ENCODE measurements at regions not wholly inside any gene's neighbourhood (a gene's known extent, or its start where the extent isn't known, plus 50 kb on each side); places are given as distances from the start of the nearest gene placed in this dataset.
"Not testable (repeated sequence)": the region's sequence is repeated elsewhere in the genome, so short reads cannot be mapped to it uniquely, and the experiment has no call there.

DNA sequence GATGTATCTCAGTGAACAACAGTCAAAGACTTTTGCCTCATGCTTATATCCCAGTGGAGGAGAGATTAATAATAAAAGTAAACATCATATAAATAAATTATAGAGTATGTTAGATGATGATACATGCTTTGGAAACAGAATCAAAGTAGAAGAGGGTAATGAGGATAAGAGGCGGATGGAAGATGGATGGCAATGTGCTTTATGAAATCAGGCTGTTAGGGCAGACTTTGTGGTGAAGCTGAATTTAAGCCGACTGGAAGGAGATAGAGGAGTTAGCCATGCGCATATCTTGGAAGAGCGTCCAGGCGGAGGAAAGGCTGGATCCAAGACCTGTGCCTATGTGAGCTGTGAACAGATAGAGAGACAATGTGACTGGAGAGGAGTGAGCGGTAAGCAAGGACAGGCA, 74.9 kb upstream of the GUCY1A1 start:
- no peak for DNase-seq

DNA sequence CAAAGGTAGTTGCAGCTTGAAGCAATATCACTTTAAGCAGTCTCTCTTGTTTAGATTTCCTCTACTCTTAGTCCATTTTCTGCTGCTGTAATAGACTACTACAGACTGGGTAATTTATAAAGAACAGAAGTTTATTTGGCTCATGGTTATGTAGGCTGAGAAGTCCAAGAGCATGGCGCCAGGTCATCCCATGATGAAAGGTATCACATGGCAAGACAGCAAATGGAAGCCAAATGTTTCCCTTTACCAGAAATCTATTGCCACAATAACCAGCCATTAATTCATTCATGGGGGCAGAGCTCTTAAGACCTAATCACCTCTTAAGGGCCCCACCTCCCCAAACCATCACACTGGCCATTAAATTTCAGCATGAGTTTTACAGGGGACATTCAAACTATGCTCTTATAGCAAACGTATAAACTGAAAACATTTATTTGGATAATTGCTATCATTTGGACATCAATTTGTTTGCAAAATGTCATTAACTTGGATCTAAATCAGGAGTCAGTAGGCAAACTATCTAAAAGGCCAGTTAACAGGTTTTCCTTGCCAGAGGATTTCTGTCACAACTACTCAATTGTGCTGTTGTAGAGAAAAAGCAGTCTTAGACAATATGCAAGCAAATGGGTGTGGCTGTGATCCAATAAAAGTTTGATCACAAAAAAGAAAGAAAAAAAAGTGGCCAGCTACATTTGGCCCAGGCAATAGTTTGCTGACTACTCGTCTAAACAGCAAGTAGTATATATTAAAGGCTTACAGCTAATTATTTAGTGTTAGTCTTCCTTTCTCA, 75.7 kb upstream of the GUCY1A1 start:
- DNase-seq = no peak

DNA sequence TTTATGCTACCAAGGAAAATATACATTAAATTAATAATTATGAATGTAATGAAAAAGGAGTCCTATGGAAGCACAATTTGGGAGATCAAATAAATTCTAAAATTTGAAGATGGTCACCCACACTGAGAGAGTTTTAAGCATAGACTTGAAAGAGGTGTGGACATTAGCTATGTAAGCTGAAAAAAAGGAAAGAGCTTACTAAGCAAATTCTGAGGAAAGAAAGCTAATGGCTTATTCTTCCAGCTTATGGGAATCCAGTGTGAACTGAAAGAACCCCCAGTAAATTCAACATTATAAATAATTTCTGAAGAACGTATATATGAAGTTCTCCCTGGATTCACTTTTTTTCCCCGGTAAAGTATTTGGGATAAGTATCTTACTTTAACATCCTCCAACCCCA, 78.2 kb upstream of the GUCY1A1 start:
- no peak for DNase-seq

DNA sequence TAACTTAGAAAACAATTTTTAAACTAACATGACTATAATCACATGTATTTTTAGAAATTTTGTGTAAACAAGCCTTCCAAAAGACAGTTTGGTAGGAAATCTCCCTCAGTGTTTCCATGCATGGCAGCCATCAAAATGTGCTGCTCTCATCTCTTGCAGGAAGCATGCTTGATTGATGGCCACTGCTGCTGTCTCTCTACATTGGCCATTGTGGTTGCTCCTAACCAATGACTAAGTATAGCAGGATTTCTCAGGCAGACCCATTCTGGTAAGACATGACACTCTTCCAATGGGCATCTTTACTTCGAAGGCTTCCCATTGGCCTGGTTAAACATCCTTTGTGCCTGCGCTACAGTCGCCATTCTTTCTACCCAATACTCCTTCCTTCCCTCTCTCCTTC, 78.9 kb upstream of the GUCY1A1 start:
- DNase-seq = no peak

GRCh38 chr4:155582971-155583437, 83.6 kb upstream of the GUCY1A1 start:
- DNase-seq = no peak

DNA sequence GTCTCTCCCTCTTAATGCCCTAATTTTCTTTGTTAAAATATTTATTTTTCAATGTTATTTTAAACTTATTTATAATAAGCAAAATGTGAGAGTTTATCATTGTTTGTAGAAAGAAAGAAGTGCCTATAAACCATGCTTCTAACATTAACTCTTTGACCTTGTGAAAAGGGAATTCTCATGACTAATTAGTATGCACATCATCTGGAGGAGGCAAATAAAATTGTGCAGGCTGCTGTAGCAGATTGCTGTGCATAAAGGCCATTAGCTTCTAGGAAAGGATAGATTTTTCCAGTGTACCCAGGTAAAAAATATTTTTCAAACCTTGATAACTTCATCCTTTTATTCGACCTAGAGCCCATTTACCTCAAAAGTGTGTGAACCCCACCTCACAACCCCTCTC, 84.6 kb upstream of the GUCY1A1 start:
- no peak for DNase-seq

DNA sequence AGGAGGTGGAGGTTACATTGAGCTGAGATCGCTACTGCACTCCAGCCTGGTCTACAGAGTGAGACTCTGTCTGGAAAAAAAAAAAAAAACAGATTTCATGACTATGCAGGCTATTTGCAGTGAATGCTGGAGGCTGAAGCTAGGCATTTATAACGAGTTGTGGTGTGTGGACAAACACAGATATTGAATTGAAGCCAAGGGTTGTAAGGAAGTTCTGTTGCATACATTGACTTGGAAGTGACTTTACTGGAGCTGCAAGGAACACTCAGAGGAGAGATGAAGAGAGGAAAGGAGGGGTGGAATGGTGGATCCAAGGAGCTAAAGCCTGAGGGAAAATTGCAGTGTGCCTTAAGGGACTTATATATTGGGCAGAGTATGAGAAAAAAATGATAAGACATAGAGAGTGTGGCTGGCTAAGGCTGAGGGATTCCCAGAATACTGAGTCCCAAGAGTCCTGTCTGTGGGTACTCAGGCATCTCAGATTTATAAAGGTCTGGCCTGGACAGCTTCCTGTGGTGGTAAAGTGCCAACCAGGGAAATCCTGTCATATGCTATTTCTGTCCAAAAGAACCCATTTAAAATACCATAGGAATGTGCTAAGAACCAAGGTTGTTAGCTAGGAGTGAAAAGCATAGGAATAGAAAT, 87.8 kb upstream of the GUCY1A1 start:
- DNase-seq = no peak

DNA sequence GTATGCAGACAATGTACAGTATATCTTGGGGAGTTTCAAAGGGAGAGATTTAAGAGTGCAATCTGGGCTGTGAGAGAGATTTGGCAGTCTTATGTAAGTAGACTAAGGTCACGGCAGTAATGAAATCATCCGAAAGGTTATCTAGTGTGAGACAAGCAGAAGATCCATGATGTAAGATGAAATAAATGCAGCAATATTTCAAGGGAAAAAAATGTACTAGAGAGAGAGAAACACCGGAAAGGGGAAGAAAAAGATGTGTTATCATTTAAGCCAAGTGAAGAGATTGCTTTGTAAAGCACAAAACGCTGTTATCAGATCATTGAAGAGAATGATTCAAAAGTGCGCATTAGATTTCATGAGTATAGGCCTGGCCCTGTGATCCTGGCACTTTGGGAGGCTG, 88.4 kb upstream of the GUCY1A1 start:
- DNase-seq = no peak

- not testable (repeated sequence) for DNase-seq
Measured at GRCh38 chr4:155574329-155574728, 92.3 kb upstream of the GUCY1A1 start.

DNA sequence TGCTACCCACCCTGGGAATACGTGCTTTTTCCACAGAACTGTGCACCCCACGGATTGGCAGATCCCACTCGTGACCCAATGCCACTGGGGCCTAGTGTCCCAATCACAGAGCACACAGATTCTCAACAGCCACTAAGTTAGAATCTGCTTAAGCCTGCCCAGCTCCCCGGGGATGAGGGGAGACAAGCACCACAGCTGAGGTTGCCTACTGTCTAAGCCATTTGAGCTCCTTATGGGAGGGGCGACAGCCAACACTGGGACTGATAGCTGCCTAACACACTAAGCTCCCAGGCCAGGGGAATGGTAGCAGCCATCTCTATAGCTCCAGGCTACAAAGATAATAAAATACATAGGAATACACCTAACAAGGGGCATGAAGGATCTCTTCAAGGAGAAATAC, 93.5 kb upstream of the GUCY1A1 start:
- DNase-seq = no peak

- DNase-seq = no peak
Measured at GRCh38 chr4:155572106-155572703, 94.4 kb upstream of the GUCY1A1 start.

DNA sequence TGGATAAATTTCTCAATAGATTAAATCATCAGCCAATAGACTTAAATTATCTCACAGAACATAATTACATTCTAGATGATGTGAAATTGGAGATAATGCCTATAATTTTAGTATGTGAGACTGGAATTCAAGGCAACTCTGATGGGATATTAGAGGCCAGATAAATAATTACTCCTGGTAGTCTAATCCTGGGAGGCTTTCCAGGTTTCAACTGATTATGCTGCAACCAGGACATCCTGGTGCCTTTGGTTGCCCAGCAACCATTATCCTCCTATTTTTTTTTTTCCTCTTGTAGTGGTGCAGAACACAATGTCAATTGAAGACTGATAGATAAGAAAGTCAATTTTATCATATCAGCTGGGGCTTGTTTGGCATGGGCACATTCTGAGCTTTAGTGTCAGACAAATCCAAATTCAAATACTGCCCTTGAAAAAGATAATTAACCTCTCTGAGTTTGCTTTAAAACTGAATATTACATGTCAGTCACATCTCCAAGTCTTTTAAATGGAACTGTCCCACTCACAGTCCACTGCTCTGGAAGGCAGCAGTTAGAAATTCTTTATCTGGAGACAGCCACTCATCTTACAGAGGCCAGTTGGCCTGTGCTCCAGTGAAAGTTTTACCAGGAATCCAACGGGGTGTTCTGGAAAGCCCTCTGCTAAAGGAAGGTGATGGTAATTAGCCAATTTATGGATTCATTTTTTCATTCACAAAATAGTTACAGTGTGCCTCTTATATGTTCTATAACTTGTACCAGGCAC, 95.3 kb upstream of the GUCY1A1 start:
- DNase-seq = no peak

GRCh38 chr4:155570661-155571060, 96.0 kb upstream of the GUCY1A1 start:
- no peak for DNase-seq

GRCh38 chr4:155569960-155570515, 96.6 kb upstream of the GUCY1A1 start:
- DNase-seq = no peak

DNA sequence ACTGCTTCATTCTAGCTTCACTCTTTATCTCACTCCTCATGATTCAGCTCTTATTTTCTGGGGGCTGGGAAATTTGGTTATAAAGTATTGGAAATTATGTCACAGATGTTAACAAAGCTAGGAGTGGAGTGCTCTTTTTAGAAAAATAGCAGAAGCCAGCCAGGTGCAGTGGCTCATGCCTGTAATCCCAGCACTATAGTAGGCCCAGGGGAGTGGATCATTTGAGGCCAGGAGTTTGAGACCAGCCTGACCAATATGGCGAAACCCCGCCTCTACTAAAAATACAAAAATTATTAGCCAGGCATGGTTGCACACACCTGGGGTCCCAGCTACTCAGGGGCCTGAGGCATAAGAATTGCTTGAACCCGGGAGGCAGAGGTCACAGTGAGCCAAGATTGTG, 97.2 kb upstream of the GUCY1A1 start:
- no peak for DNase-seq

DNA sequence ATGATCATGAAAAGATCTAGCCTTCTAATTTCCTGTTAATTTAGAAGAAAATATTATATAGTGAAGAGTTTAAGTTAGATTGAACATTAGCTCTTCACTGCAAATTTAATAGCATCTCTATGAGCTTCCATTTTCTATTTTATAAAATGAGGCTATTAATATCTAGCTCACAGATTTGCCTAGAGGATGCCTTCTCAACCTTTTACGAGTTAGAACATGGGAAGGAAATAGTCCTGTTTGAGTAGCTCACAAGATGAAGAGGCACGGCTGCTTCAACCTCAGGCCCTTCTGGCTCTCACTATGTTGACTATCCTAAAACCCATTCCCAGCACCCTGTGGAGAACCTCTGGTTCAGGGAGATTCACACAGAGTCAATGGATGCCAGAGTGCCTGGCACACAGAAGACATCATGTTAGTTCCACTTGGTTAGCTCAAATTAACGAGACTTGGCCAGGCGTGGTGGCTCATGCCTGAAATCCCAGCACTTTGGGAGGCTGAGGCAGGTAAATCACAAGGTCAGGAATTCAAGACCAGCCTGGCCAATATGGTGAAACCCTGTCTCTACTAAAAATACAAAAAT, 97.9 kb upstream of the GUCY1A1 start:
- no peak for DNase-seq

DNA sequence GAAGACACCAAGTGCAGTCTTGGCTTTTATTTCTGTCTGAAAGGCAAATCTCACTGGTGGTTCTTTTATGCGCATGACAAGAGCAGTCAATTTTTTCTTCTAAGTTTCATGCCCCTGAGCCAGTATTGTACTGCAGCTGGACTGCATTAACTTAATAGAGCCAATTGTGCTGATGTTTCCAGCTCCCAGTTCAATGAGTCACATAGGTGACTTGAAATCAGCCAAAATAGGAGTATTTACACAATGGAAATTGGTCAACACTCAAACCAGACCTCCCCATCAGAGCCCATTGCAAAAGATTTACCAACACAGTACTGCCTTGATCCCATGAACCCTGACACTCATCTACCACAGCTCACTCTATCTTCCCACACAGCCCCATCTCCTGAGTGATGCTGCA, 100.3 kb upstream of the GUCY1A1 start:
- DNase-seq = no peak

DNA sequence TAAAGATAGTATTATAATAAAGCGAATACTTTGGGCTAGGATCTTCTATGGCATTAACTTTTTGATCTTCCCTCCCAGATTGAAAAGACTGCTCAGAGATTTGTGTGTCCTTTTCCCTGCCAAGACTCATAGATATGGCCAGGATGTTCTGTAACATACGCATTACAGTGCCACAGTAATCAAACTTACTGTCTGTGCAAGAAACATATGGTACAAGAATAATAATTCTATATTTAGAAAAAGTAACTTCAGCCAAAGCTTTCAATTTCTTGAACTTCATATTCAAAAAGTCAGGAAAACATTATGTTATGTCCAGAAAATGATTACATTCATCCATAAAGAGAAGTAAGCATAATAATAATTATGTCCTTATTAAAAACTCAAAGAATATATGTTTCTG, 100.9 kb upstream of the GUCY1A1 start:
- no peak for DNase-seq

DNA sequence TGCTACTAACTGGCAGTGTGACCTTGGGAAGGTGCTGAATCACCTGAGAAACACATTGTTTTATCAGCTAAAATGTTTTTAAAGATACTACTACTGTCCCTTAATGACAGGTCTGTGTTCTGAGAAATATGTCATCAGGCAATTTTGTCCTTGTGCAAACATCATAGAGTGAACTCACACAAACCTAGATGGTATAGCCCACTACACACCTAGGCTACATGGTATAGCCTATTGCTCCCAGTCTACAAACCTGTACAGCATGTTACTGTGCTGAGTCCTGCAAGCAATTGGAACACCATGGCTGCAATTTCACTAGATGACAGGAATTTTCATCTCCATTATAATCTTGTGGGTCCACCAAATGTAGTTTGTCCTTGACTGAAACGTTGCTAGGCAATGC, 101.3 kb upstream of the GUCY1A1 start:
- no peak for DNase-seq

DNA sequence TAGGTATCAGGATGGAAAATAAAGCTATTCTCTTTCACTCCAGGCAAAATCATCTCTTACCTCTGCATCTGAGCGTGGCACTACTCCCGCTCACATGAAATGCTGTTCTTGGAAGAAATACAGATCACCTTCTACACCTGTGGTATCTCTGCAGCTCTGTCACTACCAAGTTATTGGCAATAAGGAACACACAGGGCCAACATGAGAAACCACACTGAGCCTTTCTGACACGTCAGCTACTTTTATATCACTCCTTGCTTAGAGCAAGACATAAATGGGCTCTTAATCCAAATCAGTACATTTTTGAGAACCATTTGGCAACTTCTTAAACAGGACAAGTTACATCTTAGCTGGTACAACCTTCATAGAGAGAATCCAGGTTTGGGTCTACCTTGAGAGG, 101.8 kb upstream of the GUCY1A1 start:
- no peak for DNase-seq

DNA sequence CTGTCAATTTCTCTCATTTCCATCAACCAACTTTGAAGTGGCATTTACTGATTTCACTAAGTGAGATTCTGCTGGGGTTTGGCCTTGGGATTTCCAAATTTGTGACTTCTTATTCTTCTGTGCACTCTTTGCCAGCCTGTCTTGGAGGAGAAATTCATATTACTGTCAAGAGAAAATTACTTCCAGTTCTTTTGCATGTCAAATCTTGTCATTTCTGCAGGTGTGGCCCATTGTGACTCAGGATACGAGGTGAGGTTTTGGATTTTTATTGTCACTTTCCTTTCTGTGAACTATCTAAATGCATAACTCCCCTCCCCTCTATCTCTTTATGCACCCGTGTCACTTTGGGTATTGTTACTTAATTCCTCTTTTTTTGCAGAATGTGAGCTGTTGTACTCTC, 102.6 kb upstream of the GUCY1A1 start:
- DNase-seq = no peak

- no peak for DNase-seq
Measured at GRCh38 chr4:155559915-155560314, 106.7 kb upstream of the GUCY1A1 start.

DNA sequence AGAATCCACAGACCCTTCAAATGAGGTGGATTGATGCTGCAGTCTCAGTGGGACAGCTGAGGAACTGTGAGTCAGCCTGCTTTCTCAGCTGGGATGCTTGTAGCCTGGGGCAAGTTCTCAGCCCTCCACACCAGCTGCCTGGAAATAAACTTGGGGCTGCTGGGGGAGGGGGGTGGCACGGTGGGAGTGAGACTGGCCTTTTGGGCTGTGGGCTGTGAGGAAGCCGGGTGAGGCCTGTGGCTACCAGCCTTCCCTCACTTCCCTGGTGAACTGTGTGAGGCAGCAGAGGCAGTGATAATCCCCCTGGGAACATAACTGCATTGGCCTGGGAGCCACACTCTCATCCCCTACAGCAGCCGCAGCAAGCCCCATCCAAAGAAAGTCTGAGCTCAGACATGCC, 114.5 kb upstream of the GUCY1A1 start:
- no peak for DNase-seq
